ENCODE measurements at regions not wholly inside any gene's neighbourhood (a gene's known extent, or its start where the extent isn't known, plus 50 kb on each side); places are given as distances from the start of the nearest gene placed in this dataset.

DNA sequence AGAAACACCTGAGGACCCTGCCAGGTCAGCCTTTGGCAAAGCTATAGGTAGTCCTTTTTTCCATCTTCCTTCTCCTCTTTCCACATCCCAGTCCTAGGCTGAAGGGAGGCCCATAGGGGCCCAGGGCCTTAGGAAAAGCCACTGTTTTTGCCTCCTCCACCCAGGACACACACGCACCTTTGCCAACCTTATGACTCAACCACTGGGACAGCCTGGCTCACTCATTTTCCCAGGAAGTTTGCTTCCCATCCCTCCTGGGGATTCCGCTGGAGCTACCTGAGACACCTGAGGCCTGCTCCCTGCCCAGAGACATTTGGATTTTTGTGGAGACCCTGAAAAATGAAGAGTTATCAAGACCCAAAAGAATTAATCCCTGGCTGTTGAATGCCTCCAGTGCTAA, 273.4 kb upstream of the SIX2 start:
- TF ChIP-seq CTCF (conservative IDR thresholded peaks at IDR 0.05; ENCODE audit: low read depth, low read length) (no peak), EZH2 (IDR thresholded peaks at IDR 0.05; ENCODE audit: low read length, unreplicated experiment) (no peak)
